Uterus (tissue), 3 donors: ENCODE measurements at regions not wholly inside any gene's neighbourhood (a gene's known extent, or its start where the extent isn't known, plus 50 kb on each side); places are given as distances from the start of the nearest gene placed in this dataset.

Source experiments
- DNase-seq, 2 donors: peaks; one replicate each; pipeline ENCODE4 v3.0.0-alpha.2; 2019 to 2020
- H3K27ac ChIP-seq, 2 donors: fragments of 200-600 bp; sonication (generic); 1 replicate in 1 of 2; 2 replicates in 1 of 2; pipeline ENCODE4 v1.5.1; 2016 to 2018
- H3K27me3 ChIP-seq, 2 donors: fragments of 200-600 bp; sonication (generic); one replicate each; pipeline ENCODE4 v1.5.1; 2018 to 2019; ENCODE audit warnings: control low read depth in 1 of 2
- H3K36me3 ChIP-seq, 2 donors: fragments of 200-600 bp; sonication (generic); one replicate each; pipeline ENCODE4 v1.5.1; 2019; ENCODE audit warnings: control low read depth in 1 of 2
- H3K4me1 ChIP-seq, 2 donors: fragments of 200-600 bp; sonication (generic); one replicate each; pipeline ENCODE4 v1.5.1; 2018 to 2019; ENCODE audit warnings: control low read depth in 1 of 2
- H3K4me3 ChIP-seq, 2 donors: fragments of 200-600 bp; sonication (generic); 1 replicate in 1 of 2; 2 replicates in 1 of 2; pipeline ENCODE4 v1.5.1; 2018 to 2019; ENCODE audit warnings: mild to moderate bottlenecking in 1 of 2
- H3K9me3 ChIP-seq, 2 donors: fragments of 200-600 bp; sonication (generic); one replicate each; pipeline ENCODE4 v1.5.1; 2019; ENCODE audit warnings: control low read depth in 1 of 2
- POLR2A ChIP-seq, 2 donors: fragments of 450-650 bp; IDR thresholded peaks; one replicate each; pipeline ENCODE4 v1.6.1; 2016; ENCODE audit warnings: antibody characterized with exemption in 2 of 2, mild to moderate bottlenecking in 1 of 2, moderate library complexity in 1 of 2
- intact Hi-C: fragments of 100-400 bp; cut with DNase I; formaldehyde crosslinking; loops from one replicate; pipeline ENCODE4 v1.15.1; 2023; ENCODE audit warnings: low total_unique reads
- TF ChIP-seq, protein P1 (sequence below), 4 experiments: fragments of 200-600 bp in 2 of 4; fragments of 450-650 bp in 2 of 4; sonication (generic) in 2 of 4; IDR thresholded peaks; one replicate each; pipeline ENCODE4 v1.5.1; 2016 to 2019; ENCODE audit warnings: antibody characterized with exemption in 4 of 4, mild to moderate bottlenecking in 2 of 4, moderate library complexity in 1 of 4
- donor health status: DM: yes; HTN: yes; CAD: no.

DNA sequence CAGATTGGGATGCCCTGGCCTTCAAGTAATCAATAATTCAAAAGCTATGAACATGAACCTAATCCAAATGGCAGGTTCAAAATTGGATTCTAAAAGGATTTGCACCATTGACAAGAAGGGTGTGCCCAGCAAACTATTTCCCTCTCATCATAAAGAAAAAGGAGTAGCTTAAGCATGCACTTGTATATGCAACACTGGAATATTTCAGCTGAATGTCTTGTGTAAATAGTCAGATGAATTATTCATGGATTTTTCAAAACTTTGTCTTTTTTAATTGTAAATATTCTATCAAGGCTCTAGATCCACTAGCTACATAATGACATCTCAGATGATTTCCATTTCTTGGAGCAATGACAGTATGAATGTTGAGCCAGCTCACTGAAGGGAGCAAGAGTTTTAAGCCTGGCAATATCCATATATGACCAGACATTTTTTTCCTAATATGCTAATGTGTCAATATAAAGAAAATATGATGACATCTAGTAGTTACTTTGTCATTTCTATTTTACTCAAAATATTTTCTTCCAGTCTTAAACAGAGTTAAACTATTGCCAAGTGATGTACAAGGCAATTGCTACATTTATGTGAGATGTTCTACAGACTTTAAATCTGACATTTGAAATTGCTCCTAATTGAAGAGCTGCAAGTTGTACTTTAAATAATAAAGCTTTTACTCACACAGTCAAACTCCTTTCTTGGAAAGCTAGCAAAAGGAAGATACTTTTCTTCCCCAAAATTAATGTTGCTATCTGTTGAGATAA lies 230.5 kb upstream of the AGTR1 start:
- no peaks in the 10 kb centered on the region for H3K27me3 ChIP-seq
- DNase-seq, result no peak
- intact Hi-C loops, result no loop called here

DNA sequence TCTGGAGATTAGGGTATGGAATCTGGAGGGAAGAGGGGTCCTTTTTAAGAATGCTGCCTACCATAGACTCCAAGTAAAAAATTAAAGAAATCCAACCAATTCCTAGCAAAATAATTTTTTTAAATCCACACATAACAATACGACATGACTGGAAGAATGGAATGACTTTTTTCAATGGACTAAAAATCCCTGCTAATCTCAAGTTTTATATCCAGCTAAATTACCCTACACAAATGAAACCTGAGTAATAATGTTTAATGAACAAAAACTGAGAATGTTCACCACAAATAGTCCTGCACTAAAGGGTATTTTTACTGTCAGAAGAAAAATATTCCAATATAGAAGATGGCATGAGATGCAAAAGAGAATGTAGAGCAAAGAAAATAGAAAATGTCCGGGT lies 220.3 kb upstream of the AGTR1 start:
- intact Hi-C loops, result no loop called here
- no peak for TF ChIP-seq POLR2A (IDR thresholded peaks at IDR 0.05)
- TF ChIP-seq, protein P1, sequence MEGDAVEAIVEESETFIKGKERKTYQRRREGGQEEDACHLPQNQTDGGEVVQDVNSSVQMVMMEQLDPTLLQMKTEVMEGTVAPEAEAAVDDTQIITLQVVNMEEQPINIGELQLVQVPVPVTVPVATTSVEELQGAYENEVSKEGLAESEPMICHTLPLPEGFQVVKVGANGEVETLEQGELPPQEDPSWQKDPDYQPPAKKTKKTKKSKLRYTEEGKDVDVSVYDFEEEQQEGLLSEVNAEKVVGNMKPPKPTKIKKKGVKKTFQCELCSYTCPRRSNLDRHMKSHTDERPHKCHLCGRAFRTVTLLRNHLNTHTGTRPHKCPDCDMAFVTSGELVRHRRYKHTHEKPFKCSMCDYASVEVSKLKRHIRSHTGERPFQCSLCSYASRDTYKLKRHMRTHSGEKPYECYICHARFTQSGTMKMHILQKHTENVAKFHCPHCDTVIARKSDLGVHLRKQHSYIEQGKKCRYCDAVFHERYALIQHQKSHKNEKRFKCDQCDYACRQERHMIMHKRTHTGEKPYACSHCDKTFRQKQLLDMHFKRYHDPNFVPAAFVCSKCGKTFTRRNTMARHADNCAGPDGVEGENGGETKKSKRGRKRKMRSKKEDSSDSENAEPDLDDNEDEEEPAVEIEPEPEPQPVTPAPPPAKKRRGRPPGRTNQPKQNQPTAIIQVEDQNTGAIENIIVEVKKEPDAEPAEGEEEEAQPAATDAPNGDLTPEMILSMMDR (IDR thresholded peaks at IDR 0.05), result no peak

More for the DNA sequence above, 230.5 kb upstream of the AGTR1 start:
- Histone ChIP-seq H3K27ac (no peak overlapping the region), H3K36me3 (no peaks in the 10 kb centered on the region), H3K9me3 (no peaks in the 10 kb centered on the region), H3K4me3 (no peak overlapping the region), H3K4me1 (no peaks in the 10 kb centered on the region)
- TF ChIP-seq, protein P1 (IDR thresholded peaks at IDR 0.05), result no peak
- no peak for TF ChIP-seq POLR2A (IDR thresholded peaks at IDR 0.05)

DNA sequence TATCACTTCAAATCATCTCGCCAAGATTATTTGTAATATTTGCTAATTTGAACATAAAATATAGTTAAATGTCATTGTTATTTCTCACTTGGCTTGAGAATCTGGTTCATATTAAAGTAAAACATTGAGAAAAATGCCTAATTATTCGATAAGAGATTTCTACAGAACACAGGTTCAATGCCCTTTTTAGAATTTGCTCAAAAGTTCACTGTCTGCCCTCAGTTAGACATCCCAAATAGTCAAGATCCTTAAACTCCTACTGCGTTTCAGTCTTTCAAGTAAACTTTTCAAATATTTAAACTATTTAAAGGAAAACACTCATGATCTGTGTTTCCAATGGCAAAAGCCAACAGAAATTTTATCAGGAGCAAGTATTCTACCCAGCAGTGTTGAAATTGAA lies 204.1 kb upstream of the AGTR1 start:
- no peak overlapping the region for H3K4me3 ChIP-seq
- H3K4me1 ChIP-seq, result no peaks in the 10 kb centered on the region
- no peak for DNase-seq
- no peaks in the 10 kb centered on the region for H3K27me3 ChIP-seq
- no peak overlapping the region for H3K27ac ChIP-seq
- H3K36me3 ChIP-seq, result no peaks in the 10 kb centered on the region
- intact Hi-C loops, result no loop called here
- no peaks in the 10 kb centered on the region for H3K9me3 ChIP-seq
- no peak for TF ChIP-seq POLR2A (IDR thresholded peaks at IDR 0.05)
- TF ChIP-seq, protein P1 (IDR thresholded peaks at IDR 0.05), result no peak

More for the DNA sequence above, 220.3 kb upstream of the AGTR1 start:
- Histone ChIP-seq H3K27ac (no peak overlapping the region), H3K4me3 (no peak overlapping the region), H3K27me3 (no peaks in the 10 kb centered on the region), H3K4me1 (no peaks in the 10 kb centered on the region), H3K36me3 (no peaks in the 10 kb centered on the region), H3K9me3 (no peaks in the 10 kb centered on the region)
- no peak for DNase-seq

DNA sequence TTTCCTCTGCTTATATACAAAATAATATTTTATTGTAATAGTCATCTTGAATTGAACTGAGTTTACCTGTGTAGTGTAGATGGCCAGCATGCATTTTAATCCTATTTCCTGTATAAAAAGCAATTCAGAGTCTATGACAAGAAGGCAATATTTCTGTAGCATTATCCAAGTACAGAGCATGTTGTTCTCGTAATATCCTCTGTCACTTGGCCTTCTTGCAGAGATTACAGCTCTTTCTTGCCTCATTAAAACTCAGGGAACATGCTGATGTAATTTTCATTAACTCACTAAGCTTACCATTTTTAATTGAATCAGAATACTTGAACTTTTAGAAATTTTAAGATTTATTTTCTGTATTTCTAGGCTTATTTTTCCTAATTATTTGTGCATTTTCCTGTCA lies 203.3 kb upstream of the AGTR1 start:
- H3K9me3 ChIP-seq, result no peaks in the 10 kb centered on the region
- intact Hi-C loops, result no loop called here
- no peak for TF ChIP-seq POLR2A (IDR thresholded peaks at IDR 0.05)
- TF ChIP-seq, protein P1 (IDR thresholded peaks at IDR 0.05), result no peak

DNA sequence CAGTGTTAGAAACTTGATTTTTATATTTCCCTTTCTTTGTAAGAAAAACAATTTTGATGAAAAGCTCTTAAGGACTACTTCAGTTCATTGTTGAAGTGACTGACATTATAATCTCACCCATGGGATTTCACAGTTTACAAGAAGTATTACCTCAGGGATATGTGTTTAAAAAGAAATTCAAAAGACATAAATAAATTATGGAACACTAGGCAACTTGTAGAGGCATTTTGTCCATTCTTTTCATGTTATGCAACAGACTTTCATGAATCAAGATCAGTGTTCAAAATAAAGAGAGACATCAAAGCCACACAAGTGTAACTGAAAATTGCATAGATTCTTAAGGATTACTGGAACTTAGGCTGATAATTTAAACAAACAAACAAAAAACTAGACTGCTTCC lies 196.8 kb upstream of the AGTR1 start:
- Histone ChIP-seq H3K27me3 (no peaks in the 10 kb centered on the region), H3K9me3 (no peaks in the 10 kb centered on the region), H3K27ac (no peak overlapping the region), H3K4me3 (no peak overlapping the region), H3K36me3 (no peaks in the 10 kb centered on the region), H3K4me1 (no peaks in the 10 kb centered on the region)
- DNase-seq, result no peak
- TF ChIP-seq, protein P1 (IDR thresholded peaks at IDR 0.05), result no peak
- no peak for TF ChIP-seq POLR2A (IDR thresholded peaks at IDR 0.05)
- intact Hi-C loops, result no loop called here

More for the DNA sequence above, 203.3 kb upstream of the AGTR1 start:
- Histone ChIP-seq H3K4me1 (no peaks in the 10 kb centered on the region), H3K27ac (no peak overlapping the region), H3K4me3 (no peak overlapping the region), H3K27me3 (no peaks in the 10 kb centered on the region), H3K36me3 (no peaks in the 10 kb centered on the region)
- DNase-seq, result no peak
